Breast epithelium (tissue), 4 donors: ENCODE measurements at regions not wholly inside any gene's neighbourhood (a gene's known extent, or its start where the extent isn't known, plus 50 kb on each side); places are given as distances from the start of the nearest gene placed in this dataset.

Experiments
- DNase-seq, 2 donors: peaks; one replicate each; pipeline ENCODE4 v3.0.0-alpha.2; 2019; ENCODE audit warnings: low spot score in 2 of 2
- H3K27ac ChIP-seq, 2 donors: fragments of 200-600 bp; sonication (generic) in 1 of 2; one replicate each; pipeline ENCODE4 v1.5.1; 2016 to 2019; ENCODE audit warnings: mild to moderate bottlenecking in 1 of 2
- H3K27me3 ChIP-seq, 2 donors: fragments of 200-600 bp; sonication (generic) in 1 of 2; one replicate each; pipeline versions ENCODE4 v1.5.1 to v1.6.0; 2017 to 2019; ENCODE audit warnings: control low read depth in 1 of 2, mild to moderate bottlenecking in 1 of 2
- H3K36me3 ChIP-seq: fragments of 200-600 bp; one replicate; pipeline ENCODE4 v1.5.1; 2019
- H3K4me1 ChIP-seq, 2 donors: fragments of 200-600 bp; sonication (generic); one replicate each; pipeline ENCODE4 v1.5.1; 2016 to 2019; ENCODE audit warnings: control low read depth in 1 of 2
- H3K4me3 ChIP-seq, 3 donors: fragments of 200-600 bp; sonication (generic); 1 replicate in 2 of 3; 2 replicates in 1 of 3; pipeline ENCODE4 v1.5.1; 2016 to 2019; ENCODE audit warnings: mild to moderate bottlenecking in 3 of 3, moderate library complexity in 2 of 3
- H3K9me3 ChIP-seq, 2 donors: fragments of 200-600 bp; sonication (generic) in 1 of 2; one replicate each; pipeline ENCODE4 v1.5.1; 2016 to 2019; ENCODE audit warnings: control low read depth in 1 of 2
- CTCF ChIP-seq, 3 donors: fragments of 450-650 bp; IDR thresholded peaks; one replicate each; pipeline ENCODE4 v1.5.1; 2016 to 2017; ENCODE audit warnings: antibody characterized with exemption in 3 of 3, mild to moderate bottlenecking in 3 of 3, moderate library complexity in 3 of 3
- POLR2A ChIP-seq: fragments of 450-650 bp; IDR thresholded peaks from one replicate; pipeline ENCODE4 v1.6.1; 2016; ENCODE audit warnings: antibody characterized with exemption, mild to moderate bottlenecking, moderate library complexity
- POLR2AphosphoS5 ChIP-seq, 3 donors: sonication (generic); formaldehyde crosslinking; IDR thresholded peaks; one replicate each; pipeline ENCODE4 v1.6.1; 2017; ENCODE audit warnings: antibody characterized with exemption in 3 of 3
- intact Hi-C: fragments of 100-400 bp; cut with DNase I; formaldehyde crosslinking; loops from one replicate; pipeline ENCODE4 v1.15.1; 2023; ENCODE audit warnings: low total_unique reads

- H3K36me3 ChIP-seq = no peaks in the 10 kb centered on the region
- no peak for TF ChIP-seq POLR2A
- TF ChIP-seq CTCF (IDR thresholded peaks at IDR 0.05) = no peak
- no peak for TF ChIP-seq POLR2AphosphoS5 (IDR thresholded peaks at IDR 0.05)
- H3K4me1 ChIP-seq = no peaks in the 10 kb centered on the region
- H3K4me3 ChIP-seq = no peak overlapping the region
- H3K27ac ChIP-seq = no peak overlapping the region
- intact Hi-C loops = loop anchor here (5.0 kb wide), 1 partner anchor 764 kb away; no protein-coding TSS in a partner anchor
- peaks cover 0 to 57% of the 10 kb centered on the region in 2 donors for H3K27me3 ChIP-seq
- H3K9me3 ChIP-seq = no peaks in the 10 kb centered on the region
- no peak for DNase-seq
Measured at GRCh38 chrX:69263251-69263820, 98.1 kb upstream of the PJA1 start.

- intact Hi-C loops = loop anchor here (5.0 kb wide), 1 partner anchor 765 kb away; no protein-coding TSS in a partner anchor
- DNase-seq = no peak
- TF ChIP-seq CTCF (IDR thresholded peaks at IDR 0.05) (no peak), POLR2A (no peak), POLR2AphosphoS5 (IDR thresholded peaks at IDR 0.05) (no peak)
- H3K9me3 ChIP-seq = no peaks in the 10 kb centered on the region
- H3K27ac ChIP-seq = no peak overlapping the region
- H3K27me3 ChIP-seq = peaks cover 0 to 65% of the 10 kb centered on the region in 2 donors
- H3K36me3 ChIP-seq = no peaks in the 10 kb centered on the region
- no peak overlapping the region for H3K4me3 ChIP-seq
- no peaks in the 10 kb centered on the region for H3K4me1 ChIP-seq
Measured at GRCh38 chrX:69262036-69262936, 97.0 kb upstream of the PJA1 start.

- Histone ChIP-seq H3K4me1 (no peaks in the 10 kb centered on the region), H3K9me3 (no peaks in the 10 kb centered on the region), H3K27ac (no peak overlapping the region), H3K27me3 (peaks cover 0 to 71% of the 10 kb centered on the region in 2 donors), H3K4me3 (no peak overlapping the region), H3K36me3 (no peaks in the 10 kb centered on the region)
- intact Hi-C loops = loop anchor here (5.0 kb wide), 1 partner anchor 767 kb away; no protein-coding TSS in a partner anchor
- TF ChIP-seq POLR2A = no peak
- TF ChIP-seq CTCF (IDR thresholded peaks at IDR 0.05) = no peak
- no peak for TF ChIP-seq POLR2AphosphoS5 (IDR thresholded peaks at IDR 0.05)
- DNase-seq = no peak
Measured at GRCh38 chrX:69260169-69260568, 94.9 kb upstream of the PJA1 start.

- no peak overlapping the region for H3K4me3 ChIP-seq
- H3K36me3 ChIP-seq = no peaks in the 10 kb centered on the region
- H3K27me3 ChIP-seq = peaks cover 0 to 73% of the 10 kb centered on the region in 2 donors
- intact Hi-C loops = no loop called here
- no peaks in the 10 kb centered on the region for H3K4me1 ChIP-seq
- no peak for TF ChIP-seq POLR2AphosphoS5 (IDR thresholded peaks at IDR 0.05)
- TF ChIP-seq CTCF (IDR thresholded peaks at IDR 0.05) = no peak
- TF ChIP-seq POLR2A = no peak
- H3K27ac ChIP-seq = no peak overlapping the region
- H3K9me3 ChIP-seq = no peaks in the 10 kb centered on the region
- DNase-seq = no peak
Measured at GRCh38 chrX:69258893-69259292, 93.6 kb upstream of the PJA1 start.
